Embryonic facial prominence (tissue), 1 donor: ENCODE measurements at regions not wholly inside any gene's neighbourhood (a gene's known extent, or its start where the extent isn't known, plus 50 kb on each side); places are given as distances from the start of the nearest gene placed in this dataset.

Experiments used
- DNase-seq: peaks from one replicate; pipeline ENCODE4 v3.0.0-alpha.2; 2016; ENCODE audit errors: extremely low spot score

DNA sequence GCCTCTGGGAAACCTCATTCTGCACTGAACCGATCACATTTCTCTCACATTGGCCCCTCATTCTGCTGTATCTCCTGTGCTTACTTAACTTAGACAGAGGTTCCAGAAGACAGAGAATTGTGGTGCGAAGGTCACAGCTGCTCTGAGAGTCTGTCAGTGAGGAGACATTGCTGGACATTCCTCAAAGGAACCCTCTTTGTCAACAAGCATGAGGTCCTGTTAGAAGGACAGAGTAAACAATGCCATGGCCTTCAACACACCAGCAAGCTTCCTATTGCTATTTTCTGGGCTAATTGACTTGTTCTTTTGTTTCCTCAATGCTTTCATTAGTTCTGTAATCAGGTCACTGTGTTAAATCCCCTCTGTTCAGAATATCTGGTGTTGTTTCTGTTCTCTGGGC, 109.3 kb upstream of the FZD8 start:
- no peak for DNase-seq

DNA sequence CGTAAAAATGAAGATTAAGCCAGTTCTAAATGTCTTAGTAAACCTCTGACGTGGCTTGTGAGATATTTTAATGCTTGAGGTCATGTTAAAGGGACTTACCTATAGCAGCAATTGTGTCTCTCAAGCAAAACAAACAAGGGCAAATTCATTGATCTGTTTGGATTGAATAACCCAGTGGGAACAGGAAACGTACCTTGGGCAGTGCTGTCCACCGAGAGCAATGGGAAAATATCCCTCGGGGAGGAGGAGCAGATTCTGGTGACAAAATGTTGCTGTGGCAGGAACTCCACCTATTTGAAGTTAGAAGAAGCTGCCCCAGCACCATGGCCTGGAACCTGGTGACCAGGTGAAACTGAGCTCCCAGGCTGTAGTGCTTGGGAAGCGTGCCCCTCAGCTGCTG, 107.1 kb upstream of the FZD8 start:
- no peak for DNase-seq

DNA sequence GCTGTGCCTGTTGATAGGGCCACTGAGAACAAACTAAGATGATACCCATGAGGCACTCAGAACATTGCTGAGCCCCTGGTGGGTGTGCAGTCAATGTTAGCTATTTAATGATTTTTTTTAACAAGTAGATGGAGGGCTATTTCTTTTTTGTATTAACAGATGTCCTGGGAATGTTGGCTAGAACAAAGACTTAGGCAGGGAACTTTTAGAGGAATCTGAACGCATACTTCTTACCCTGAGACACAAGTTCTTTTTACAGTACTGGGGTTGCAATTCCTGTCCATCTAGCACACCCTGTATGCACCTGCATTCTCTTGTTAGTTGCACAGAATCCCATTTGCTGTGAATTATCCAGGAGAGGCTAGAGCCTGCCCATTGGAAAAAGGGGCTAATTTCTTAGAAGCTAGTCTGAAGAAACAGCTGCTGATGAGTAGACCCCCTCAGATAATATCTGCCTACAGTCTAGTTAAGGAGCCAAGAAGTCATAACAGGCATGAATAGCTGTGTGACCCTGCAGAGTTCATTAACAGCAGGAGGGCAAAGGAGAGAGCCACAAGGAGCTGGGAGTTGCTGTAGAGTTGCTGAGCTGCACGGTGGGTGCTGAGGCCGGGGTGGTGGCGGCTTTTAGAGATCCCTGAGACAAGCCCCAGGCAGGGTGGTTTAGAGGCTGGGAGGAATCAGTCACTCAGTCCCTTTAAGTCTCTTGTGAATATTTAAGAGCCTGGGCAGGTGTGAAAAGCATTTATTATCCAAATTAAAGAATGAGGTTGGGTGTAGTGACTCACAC, 103.7 kb upstream of the FZD8 start:
- DNase-seq, result no peak

DNA sequence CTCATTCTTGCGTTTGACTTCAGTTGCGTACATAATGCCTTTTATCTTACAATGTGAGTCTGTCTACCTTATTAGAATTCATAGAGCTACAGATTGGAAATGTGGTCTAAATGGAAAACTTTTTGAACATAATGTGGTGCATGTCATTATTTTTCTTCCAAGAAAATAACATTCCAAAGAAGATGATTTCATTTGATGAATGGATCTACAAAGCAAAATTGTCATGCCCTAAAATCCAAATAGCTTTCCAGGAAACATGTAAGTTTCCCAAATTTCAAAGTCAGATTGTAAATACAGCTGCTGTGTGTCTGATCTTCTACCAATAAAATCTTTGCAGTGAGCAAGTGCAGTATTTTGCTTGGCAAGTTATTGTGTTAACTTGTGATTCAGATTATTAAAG, 101.8 kb upstream of the FZD8 start:
- no peak for DNase-seq

DNA sequence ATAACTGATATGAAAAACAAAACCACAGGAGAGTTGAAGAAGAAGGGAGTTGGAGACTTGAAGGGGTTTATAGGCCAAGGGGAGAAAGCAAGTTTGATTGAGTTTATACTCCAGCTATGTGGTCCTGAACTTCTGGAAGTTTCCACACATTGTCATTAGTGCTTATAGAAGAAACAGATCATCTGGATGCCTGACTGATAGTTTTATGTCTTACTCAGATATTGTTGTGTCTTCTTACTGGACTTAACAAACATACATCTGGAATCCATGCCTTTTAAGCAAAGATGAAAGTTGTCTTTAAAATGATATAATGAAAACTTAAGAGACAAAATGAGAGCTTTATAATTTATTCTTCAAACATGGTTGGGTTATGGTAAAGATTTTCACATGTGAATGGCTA, 101.3 kb upstream of the FZD8 start:
- no peak for DNase-seq

DNA sequence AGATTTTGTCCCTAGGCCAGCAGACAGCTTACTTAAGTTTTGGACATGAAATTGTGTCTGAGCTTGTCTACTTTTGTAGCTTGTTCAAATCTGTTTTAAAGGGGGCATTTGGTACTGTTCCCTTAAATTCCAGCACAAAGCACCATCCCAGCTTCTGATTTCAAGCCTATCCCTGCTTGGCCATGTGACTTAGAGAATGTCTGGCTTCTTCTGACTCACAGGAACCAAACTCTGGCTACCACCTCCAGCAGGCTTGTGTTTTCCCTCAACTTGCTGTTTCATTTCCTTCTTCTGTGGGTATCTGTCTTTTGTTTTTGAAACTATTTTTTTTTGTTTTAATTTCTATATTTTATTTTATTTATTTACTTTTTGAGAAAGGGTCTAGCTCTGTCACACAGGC, 97.9 kb upstream of the FZD8 start:
- DNase-seq, result no peak

DNA sequence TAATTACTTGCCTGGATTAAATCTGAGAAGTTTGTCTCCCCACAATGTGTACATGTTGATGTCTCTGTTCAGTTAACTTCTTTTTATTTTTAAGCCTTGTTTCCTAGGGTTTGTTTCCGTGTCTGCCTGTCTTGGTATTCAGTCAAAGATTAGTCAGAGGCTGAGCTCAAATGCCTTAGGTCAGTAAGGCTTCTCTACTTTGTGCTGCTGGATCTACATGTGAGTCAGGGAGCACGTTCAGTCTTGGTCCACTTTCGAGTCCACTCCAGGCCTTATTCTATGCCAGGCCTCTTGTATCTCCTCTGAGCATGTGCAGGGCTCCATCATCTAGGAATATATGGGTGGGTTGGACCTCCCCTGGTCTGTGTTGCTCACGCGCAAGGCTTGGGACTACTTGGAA, 93.3 kb upstream of the FZD8 start:
- DNase-seq, result no peak

DNA sequence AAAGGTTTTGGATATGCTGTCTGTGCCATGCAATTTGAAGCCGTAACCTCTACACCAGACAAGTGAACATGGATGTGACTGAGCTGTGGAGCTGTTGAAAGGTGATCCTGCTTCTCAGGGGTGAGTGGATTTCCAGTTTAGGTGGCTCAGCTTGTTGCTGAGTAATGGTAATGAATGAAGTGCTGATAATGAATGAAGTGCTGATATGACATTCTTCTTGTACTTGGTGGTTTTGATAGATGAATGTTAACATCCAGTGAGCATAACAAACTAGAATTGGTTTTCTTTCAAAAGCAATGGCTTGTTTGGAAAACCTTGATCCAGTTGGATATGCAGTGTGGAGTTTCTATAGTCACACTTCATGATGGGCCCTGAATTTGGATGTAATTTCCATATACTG, 89.7 kb upstream of the FZD8 start:
- no peak for DNase-seq

DNA sequence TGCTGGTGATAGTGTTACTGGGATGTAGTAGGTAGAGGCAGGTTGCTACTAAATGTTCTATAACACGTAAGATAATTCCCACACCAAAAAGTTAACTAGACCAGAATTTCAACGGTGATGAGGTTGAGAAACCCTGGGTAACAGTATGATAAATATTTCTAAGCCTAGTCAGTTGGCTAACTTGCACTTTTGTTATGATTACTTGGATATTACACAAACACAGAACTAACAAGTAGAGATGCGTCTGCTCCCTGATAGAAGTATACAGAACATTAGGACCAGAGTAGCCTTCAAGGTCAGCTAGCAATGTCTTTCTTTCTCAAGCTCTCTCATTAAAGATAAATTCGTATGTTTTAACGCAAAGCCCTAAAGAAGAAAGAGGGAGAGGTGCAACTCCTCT, 86.2 kb upstream of the FZD8 start:
- DNase-seq, result no peak

DNA sequence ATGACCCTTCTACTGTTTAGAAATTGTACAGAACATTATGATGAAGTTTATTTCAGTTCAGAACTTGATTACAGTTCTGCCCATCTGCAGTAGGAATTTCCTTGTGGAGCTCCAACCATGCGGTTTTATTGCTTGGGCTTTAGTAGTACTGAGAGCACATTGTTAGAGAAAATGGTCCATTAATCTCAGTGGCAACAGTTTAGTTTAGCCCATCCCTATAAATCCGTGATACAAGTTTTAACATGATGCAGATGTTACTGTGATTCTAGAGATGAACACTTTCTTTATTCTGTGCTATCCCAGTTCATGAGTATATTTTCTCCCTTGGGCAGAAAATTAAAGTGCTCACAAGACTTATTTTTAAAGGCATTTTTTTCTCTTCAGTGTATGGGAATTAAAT, 84.8 kb upstream of the FZD8 start:
- no peak for DNase-seq

DNA sequence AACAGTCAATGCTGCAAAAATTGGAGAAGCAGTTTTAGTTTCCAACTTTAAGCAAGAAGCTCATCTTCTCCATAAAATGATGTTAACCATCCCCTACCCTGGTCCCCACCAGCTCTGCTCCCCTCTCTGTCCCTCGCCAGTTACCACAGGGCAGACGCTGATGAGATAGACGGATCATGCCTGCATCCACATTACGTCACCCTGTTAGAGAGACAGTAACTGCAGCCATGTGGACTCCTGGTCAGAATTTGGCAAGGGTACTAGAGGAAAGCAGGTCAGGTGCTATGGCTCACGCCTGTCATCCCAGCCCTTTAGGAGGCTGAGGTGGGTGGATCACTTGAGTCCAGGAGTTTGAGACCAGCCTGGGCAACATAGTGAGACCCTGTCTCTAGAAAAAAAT, 81.9 kb upstream of the FZD8 start:
- DNase-seq, result no peak

DNA sequence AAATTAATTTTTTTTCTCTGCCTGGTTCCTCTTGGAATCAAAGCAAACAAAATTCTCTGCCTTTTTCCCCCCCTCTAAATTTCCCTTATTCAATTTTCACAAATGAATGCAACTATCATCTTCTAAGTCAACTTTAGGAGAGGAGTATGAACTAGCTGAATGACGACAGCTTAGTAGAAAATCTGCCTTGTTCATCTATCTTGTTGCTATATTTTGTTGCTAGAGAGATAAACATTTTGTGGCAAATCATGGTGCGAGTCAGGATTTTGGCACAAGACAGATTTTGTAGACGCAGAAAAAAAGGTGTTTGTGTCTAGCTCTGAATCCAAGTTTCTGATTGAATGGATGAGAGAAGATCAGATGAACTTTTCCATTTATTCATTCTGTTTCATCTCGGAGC, 81.0 kb upstream of the FZD8 start:
- DNase-seq, result no peak

DNA sequence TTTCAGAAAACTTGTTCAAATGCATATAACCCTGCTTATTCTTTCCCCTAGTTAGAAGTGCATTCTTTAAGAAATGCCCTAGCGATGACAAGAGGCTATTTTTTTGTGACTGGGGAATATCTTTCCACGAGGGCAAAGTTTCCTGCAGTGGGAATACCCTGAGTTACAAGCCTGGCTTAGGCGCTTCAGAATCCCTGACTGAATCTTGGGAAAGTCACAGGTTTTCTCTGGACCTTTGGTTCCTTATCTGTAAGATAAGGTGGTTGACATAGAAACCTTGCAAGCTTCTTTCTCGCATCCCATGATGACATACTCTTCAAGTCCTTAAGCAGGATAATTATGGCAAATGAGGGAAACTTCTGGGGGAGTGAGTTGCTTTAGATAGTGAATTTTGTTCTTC, 80.5 kb upstream of the FZD8 start:
- DNase-seq, result no peak

DNA sequence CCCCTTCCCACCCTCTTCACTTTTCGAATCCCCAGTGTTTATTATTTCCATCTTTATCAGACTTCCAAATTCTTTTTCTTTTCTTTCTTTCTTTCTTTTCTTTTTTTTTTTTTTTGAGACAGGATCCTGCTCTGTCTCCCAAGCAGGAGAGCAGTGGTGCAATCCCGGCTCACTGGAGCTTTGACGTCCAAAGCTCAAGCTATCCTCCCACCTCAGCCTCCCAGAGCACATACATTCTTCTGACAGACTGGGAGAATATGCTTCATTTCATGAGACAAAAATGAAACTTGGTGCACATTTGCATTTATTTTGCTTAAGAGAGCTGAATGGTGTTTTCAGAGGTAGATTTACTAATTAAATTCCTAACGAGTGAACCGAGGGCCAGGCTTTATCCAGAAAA, 80.1 kb upstream of the FZD8 start:
- DNase-seq, result no peak

DNA sequence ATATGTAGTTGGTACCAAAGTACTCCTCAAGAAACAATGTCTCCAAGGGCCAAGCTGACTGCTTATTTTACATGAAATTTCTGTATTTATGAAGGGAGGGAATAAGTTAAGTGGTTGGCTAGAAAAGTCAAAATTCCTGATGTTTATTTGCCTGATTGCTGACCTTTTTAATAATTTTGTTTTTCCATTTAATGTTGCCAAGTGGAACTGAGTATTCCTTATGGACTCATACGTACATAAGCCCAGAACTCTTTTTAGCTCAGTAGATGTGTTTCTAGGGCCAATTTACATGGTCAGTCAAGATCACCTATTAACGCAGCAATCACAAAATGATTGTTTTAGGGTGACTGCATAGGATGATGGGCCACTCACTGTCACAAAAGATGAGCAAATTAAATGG, 78.3 kb upstream of the FZD8 start:
- DNase-seq, result no peak

DNA sequence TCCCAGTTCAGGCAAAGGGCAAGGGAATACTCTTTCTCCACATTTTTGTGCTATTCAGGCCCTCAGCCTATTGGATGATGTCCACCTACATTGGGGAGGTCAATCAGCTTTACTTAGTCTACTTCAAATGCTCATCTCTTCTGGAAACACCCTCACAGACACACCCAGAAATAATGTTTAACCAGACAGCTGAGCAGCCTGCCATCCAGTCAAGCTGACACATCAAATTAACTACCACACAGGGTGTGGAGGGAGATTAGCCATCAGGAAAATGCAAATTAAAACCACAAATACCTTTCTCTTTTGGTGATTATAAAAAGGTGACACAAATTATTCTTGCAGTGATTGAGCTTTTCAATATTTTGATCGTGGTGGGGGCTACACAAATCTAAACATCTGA, 74.7 kb upstream of the FZD8 start:
- no peak for DNase-seq

DNA sequence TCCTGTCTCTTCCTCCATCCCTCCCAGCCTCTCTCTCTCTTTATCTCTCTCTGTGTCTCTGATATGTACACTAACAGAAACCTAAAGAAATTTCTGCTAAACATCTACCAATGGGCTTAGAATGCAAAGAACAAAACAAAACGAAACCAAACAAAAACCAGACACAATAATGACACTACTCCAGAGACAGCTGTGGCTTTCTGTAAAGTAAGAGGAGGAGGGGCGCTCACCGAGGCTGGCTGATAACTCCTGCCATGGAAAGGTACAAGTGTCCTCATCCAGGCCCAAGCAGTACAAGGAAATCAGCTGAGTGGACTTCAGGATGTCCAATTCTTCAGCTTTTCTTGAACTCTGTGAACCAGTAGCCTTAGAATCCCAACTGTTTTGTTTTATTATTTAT, 70.4 kb upstream of the FZD8 start:
- no peak for DNase-seq

DNA sequence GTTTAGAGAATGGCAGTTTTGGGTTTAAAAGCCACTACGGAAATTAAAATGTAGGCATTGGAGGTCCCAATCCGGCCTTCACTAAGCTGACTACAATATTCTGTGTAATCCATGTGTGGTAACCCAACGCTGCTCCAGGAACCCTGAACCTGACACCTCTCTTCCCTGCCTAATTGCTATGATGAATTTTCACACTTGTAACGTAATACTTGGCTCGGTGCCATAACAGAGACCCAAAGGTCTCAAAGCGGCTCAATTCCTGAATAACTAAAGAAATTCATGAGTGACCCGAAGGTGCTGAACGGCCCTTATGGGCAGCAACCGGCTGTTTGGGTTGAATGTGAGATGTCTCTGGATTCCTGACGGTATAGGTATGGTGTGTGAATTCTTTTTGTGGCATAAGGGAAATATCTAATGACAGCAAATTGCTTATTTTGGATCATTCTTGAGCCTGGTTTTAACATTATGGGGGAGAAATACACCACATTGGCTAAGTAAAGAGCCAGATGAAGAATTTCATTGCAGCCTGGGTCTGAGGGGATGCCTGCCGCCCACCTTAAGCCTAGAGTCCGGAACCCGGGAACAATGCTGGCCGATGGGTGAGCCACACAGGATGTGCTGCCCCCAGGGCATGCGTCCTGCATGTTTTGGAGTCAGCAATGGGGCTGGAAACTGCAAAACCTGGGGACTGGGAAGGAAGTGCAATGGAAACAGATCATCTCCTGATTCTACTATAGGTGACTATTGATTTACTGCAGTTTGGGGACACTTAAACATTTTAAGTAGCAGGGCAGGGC, 69.7 kb upstream of the FZD8 start:
- DNase-seq, result no peak

DNA sequence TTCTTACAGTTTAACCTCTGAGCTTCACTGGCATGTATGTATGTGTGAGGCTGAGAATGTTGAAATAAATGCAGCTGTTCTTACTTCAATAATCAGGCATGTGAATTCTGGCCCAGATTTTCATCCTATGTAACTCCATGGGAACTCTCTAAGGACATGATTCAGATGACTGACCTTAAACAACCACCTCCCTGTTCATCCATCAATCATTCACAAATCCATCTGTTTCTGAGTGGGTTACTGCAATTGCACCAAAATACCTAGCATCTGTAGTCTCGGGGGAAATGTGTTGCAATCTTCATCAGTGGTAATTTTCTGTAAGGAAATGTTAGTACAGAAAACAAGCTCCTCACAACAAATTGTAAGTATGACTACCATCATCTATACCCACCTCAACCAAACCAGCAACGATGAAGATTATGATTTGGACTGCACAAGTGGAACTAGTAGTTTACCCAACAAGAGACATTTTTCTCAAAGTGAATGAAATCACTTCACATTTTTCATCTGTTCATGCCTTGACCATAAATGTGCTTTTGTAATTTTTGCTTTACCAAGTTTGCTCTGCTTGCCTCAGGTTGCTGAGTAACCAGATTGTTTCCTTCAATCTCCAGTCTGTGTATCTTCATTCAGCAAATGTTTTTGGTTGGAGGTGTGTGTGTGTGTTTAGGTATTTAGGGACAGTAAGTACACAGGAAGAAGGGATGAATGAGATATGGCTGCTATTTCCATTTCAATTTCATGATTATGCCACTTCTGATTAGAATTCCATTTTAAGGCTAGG, 65.7 kb upstream of the FZD8 start:
- DNase-seq, result no peak

DNA sequence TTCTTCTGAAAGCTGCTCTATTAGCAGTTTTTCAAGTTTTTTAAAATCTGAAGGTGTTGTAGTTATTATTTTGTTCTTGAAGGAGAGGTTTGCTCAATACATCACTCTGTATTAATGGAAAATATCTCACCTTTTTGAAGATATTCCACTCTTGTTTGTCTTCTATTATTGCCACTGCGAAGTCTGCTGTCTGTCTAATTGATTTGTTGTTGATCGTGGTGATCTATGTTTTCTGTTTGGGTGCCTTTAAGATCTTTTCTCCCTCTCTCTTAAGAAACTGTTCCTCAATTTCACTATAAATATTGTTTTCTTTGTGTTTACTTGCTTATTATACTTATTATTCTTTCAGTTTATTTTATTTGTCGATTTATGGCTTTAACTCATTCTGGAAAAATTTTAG, 64.9 kb upstream of the FZD8 start:
- DNase-seq, result no peak

DNA sequence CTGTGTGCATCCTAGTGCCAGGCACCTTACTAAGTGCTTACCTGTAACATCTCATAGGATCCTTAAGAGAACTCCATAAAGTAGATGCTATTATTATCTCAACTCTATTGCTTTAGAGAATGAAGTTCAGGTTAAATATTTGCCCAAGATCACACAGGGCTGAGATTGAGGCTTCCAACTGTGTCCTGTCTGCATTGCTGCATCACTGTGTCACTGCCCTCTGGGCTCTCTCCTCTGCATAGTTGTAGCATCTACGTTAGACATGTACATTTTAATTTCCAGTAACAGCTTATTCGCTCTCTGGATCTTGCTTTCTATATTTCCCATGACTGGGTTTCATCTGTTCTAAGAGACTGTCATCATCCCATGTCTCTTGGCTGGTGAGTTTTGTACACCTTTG, 63.6 kb upstream of the FZD8 start:
- no peak for DNase-seq

DNA sequence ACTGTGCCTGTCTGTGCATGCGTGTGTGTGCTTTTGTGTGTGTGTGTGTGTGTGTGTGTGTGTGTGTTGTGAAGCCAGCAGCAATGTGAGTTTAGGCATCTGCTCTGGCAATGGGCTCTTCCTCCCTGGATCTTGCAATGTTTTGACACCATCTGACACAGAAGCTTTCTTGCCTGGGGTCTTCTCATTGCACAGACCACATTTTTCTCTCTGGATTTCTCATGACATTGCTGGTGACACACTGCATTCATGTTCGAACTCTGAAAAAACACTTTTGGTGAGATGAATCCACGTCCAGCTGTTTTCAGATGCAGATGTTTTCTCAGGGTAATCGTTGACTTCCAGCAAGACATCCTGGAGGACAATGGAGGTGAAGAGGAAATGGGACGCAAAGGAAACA, 63.0 kb upstream of the FZD8 start:
- no peak for DNase-seq

DNA sequence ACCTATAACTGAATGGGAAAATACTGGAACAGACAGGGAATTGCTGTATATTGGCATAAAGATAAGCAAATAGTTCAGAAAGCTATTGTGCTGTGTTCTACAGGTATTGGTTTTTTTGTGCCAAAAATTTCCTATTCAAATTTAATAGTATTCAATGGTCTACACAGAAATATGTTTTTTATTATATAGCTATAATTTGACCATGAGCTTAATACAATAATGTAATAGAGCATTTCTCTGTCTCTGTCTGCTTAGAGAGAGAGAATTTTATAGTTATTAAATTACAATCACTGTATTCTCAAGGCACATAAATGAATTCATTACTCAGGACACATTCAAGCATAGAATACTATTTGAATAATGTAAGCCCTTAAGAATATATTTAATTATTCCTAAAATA, 62.3 kb upstream of the FZD8 start:
- no peak for DNase-seq
